Smooth muscle cell (in vitro differentiated cells): ENCODE measurements at regions not wholly inside any gene's neighbourhood (a gene's known extent, or its start where the extent isn't known, plus 50 kb on each side); places are given as distances from the start of the nearest gene placed in this dataset.

Source experiments
- DNase-seq: peaks from one replicate; lab custom pipeline; 2025; ENCODE audit not compliant: unreplicated experiment; lab: John Stamatoyannopoulos, UW
- H2AFZ ChIP-seq: fragments of 200-600 bp; sonication (generic); 2 replicates; pipeline ENCODE4 v1.6.0; 2016; ENCODE audit warnings: antibody characterized with exemption, low read depth, mild to moderate bottlenecking
- H3F3A ChIP-seq: fragments of 200-600 bp; sonication (generic); 2 replicates; pipeline ENCODE4 v1.6.0; 2017; ENCODE audit warnings: antibody characterized with exemption, low read depth
- H3K27ac ChIP-seq: fragments of 200-600 bp; sonication (generic); 2 replicates; pipeline ENCODE4 v1.5.1; 2016; ENCODE audit warnings: low read depth, mild to moderate bottlenecking
- H3K27me3 ChIP-seq: fragments of 200-600 bp; sonication (generic); 2 replicates; pipeline ENCODE4 v1.6.1; 2016; ENCODE audit warnings: low read depth, mild to moderate bottlenecking
- H3K36me3 ChIP-seq: fragments of 200-600 bp; sonication (generic); 2 replicates; pipeline ENCODE4 v1.5.1; 2016; ENCODE audit warnings: low read depth
- H3K4me1 ChIP-seq: fragments of 200-600 bp; sonication (generic); 2 replicates; pipeline ENCODE4 v1.5.1; 2016; ENCODE audit warnings: low read depth
- H3K4me2 ChIP-seq: fragments of 200-600 bp; sonication (generic); 2 replicates; pipeline ENCODE4 v1.6.0; 2016; ENCODE audit warnings: mild to moderate bottlenecking
- H3K4me3 ChIP-seq: fragments of 200-600 bp; sonication (generic); 2 replicates; pipeline ENCODE4 v1.5.1; 2016; ENCODE audit warnings: mild to moderate bottlenecking
- H3K79me2 ChIP-seq: fragments of 200-600 bp; sonication (generic); 2 replicates; pipeline ENCODE4 v1.6.0; 2016; ENCODE audit warnings: low read depth, mild to moderate bottlenecking
- H3K9ac ChIP-seq: fragments of 200-600 bp; sonication (generic); 2 replicates; pipeline ENCODE4 v1.6.0; 2016; ENCODE audit warnings: low read depth
- H3K9me3 ChIP-seq: fragments of 200-600 bp; sonication (generic); replicated peaks from 2 replicates; pipeline ENCODE4 v1.5.1; 2016; ENCODE audit warnings: low read depth
- H4K20me1 ChIP-seq: fragments of 200-600 bp; sonication (generic); 2 replicates; pipeline ENCODE4 v1.6.0; 2016; ENCODE audit warnings: low read depth
- WGBS: methylation state at CpG from one replicate; pipeline ENCODE4 v1.1.7; 2016; ENCODE audit warnings: low lambda C conversion rate; 5-methylcytosine and 5-hydroxymethylcytosine counted together
- TF ChIP-seq, protein P1 (sequence below): fragments of 200-600 bp; sonication (generic); IDR thresholded peaks from 2 replicates; pipeline ENCODE4 v1.5.1; 2017; ENCODE audit warnings: borderline replicate concordance, mild to moderate bottlenecking, antibody characterized with exemption; ENCODE audit not compliant: insufficient read depth, poor library complexity, severe bottlenecking

GRCh38 chr9:38226491-38226951 is 157.5 kb upstream of the SHB start:
- H3K4me3 ChIP-seq, result peak overlapping the region; percentile 6
- H3K9me3 ChIP-seq, result no peaks in the 10 kb centered on the region
- peaks cover 17% of the 10 kb centered on the region for H3K27me3 ChIP-seq
- no peaks in the 10 kb centered on the region for H4K20me1 ChIP-seq
- H3K4me2 ChIP-seq, result peak overlapping the region; percentile 82
- H3K36me3 ChIP-seq, result no peaks in the 10 kb centered on the region
- H3K4me1 ChIP-seq, result peaks cover 29% of the 10 kb centered on the region
- TF ChIP-seq, protein P1, sequence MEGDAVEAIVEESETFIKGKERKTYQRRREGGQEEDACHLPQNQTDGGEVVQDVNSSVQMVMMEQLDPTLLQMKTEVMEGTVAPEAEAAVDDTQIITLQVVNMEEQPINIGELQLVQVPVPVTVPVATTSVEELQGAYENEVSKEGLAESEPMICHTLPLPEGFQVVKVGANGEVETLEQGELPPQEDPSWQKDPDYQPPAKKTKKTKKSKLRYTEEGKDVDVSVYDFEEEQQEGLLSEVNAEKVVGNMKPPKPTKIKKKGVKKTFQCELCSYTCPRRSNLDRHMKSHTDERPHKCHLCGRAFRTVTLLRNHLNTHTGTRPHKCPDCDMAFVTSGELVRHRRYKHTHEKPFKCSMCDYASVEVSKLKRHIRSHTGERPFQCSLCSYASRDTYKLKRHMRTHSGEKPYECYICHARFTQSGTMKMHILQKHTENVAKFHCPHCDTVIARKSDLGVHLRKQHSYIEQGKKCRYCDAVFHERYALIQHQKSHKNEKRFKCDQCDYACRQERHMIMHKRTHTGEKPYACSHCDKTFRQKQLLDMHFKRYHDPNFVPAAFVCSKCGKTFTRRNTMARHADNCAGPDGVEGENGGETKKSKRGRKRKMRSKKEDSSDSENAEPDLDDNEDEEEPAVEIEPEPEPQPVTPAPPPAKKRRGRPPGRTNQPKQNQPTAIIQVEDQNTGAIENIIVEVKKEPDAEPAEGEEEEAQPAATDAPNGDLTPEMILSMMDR, result no peak
- H3F3A ChIP-seq, result no peaks in the 10 kb centered on the region
- H3K27ac ChIP-seq, result no peak overlapping the region
- H3K9ac ChIP-seq, result no peak overlapping the region
- peak overlapping the region; percentile 33 for H2AFZ ChIP-seq
- WGBS, result 18% methylated on average over 11 of the region's 11 CpGs
- no peak for DNase-seq
- H3K79me2 ChIP-seq, result no peaks in the 10 kb centered on the region

DNA sequence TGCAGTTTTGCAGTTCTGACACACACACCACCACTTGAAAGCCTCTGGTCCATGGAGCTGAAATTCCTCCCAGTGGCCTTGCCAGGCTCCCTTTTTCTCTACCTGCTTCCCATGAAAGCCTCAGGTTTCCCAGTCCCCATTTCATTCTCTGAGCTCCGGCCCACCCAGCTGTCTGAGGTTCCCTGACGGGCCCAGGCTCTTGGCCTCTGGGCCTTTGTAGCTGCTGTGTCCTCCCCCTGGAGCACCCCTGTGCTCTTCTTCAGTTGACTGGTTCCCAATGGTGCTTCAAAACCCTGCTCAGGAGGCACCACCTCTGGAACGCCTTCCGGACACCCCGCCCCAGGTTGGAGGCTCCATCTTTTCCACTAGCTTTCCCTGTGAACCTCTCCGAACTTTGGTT is 155.9 kb upstream of the SHB start:
- TF ChIP-seq, protein P1, result no peak
- no peak overlapping the region for H3K27ac ChIP-seq

GRCh38 chr9:38216572-38216971 is 147.5 kb upstream of the SHB start:
- no peak overlapping the region for H3K27ac ChIP-seq
- H3K4me2 ChIP-seq, result no peak overlapping the region
- peaks cover 48% of the 10 kb centered on the region for H3K27me3 ChIP-seq
- no peaks in the 10 kb centered on the region for H3K9me3 ChIP-seq
- H3K36me3 ChIP-seq, result no peaks in the 10 kb centered on the region
- no peak for DNase-seq
- TF ChIP-seq, protein P1, result no peak
- no peaks in the 10 kb centered on the region for H3F3A ChIP-seq
- H4K20me1 ChIP-seq, result no peaks in the 10 kb centered on the region
- H3K9ac ChIP-seq, result no peak overlapping the region
- H2AFZ ChIP-seq, result no peak overlapping the region
- H3K4me1 ChIP-seq, result peaks cover 14% of the 10 kb centered on the region
- WGBS, result 95% methylated on average over 1 of the region's 1 CpG
- no peaks in the 10 kb centered on the region for H3K79me2 ChIP-seq
- no peak overlapping the region for H3K4me3 ChIP-seq

More for the DNA sequence above, 155.9 kb upstream of the SHB start:
- Histone ChIP-seq H3K4me3 (no peak overlapping the region), H3K9me3 (no peaks in the 10 kb centered on the region), H3K27me3 (peaks cover 19% of the 10 kb centered on the region), H3K4me1 (peaks cover 26% of the 10 kb centered on the region), H3F3A (no peaks in the 10 kb centered on the region), H3K79me2 (no peaks in the 10 kb centered on the region), H3K36me3 (no peaks in the 10 kb centered on the region), H2AFZ (no peak overlapping the region), H3K9ac (no peak overlapping the region), H4K20me1 (no peaks in the 10 kb centered on the region), H3K4me2 (no peak overlapping the region)
- WGBS, result 96% methylated on average over 6 of the region's 6 CpGs
- no peak for DNase-seq

DNA sequence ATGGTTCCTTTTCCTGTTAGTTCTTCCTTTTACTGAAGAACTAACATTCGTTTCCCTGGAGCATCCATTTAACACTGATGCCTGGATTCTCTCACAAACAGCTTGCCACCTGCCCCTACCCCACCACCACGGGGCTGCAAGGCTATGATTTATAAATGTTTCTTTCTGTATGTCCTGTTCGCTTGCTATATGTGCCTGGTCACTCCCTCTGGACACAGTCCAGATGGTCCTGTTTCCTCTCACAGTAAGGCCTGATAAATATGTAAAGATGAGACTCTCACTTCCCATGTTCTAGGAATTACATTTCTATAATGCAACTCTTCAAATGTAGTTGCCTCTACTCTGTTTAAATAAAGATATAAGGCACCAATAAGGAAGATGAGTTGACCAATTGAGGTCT is 146.4 kb upstream of the SHB start:
- H3K9ac ChIP-seq, result no peak overlapping the region
- WGBS, result 37% methylated on average over 3 of the region's 3 CpGs
- no peak for DNase-seq
- no peaks in the 10 kb centered on the region for H3F3A ChIP-seq
- no peaks in the 10 kb centered on the region for H3K36me3 ChIP-seq
- H3K27me3 ChIP-seq, result peaks cover 48% of the 10 kb centered on the region
- TF ChIP-seq, protein P1, result no peak
- H3K4me3 ChIP-seq, result no peak overlapping the region
- no peaks in the 10 kb centered on the region for H4K20me1 ChIP-seq
- H2AFZ ChIP-seq, result no peak overlapping the region
- H3K9me3 ChIP-seq, result no peaks in the 10 kb centered on the region
- H3K79me2 ChIP-seq, result no peaks in the 10 kb centered on the region
- H3K4me2 ChIP-seq, result no peak overlapping the region
- peaks cover 14% of the 10 kb centered on the region for H3K4me1 ChIP-seq
- no peak overlapping the region for H3K27ac ChIP-seq
